Omental fat pad (tissue), 3 donors: ENCODE measurements at regions not wholly inside any gene's neighbourhood (a gene's known extent, or its start where the extent isn't known, plus 50 kb on each side); places are given as distances from the start of the nearest gene placed in this dataset.

Experiments used
- ATAC-seq: fragments of 150-250 bp; one replicate; pipeline ENCODE4 v1.9.1; 2016; ENCODE audit warnings: mild to moderate bottlenecking, moderate library complexity; ENCODE audit not compliant: low FRiP score
- DNase-seq: peaks from one replicate; pipeline ENCODE4 v3.0.0-alpha.2; 2019; ENCODE audit warnings: low spot score
- CTCF ChIP-seq, 3 donors: fragments of 450-650 bp; IDR thresholded peaks; one replicate each; pipeline ENCODE4 v1.5.1; 2016 to 2017; ENCODE audit warnings: antibody characterized with exemption in 3 of 3, mild to moderate bottlenecking in 3 of 3, moderate library complexity in 2 of 3

- ATAC-seq (no peak), DNase-seq (no peak)
- no peak for TF ChIP-seq CTCF (IDR thresholded peaks at IDR 0.05)
These were observed 1862.4 kb upstream of the RAG2 start for GRCh38 chr11:38460429-38460828.

GRCh38 chr11:38456371-38456770 is 1858.3 kb upstream of the RAG2 start:
- no peak for TF ChIP-seq CTCF (IDR thresholded peaks at IDR 0.05)

GRCh38 chr11:38448284-38448683 is 1850.2 kb upstream of the RAG2 start:
- no peak for ATAC-seq

More at GRCh38 chr11:38456371-38456770, 1858.3 kb upstream of the RAG2 start:
- ATAC-seq (no peak), DNase-seq (no peak)

GRCh38 chr11:38446336-38446735 is 1848.3 kb upstream of the RAG2 start:
- DNase-seq (no peak), ATAC-seq (no peak)
- no peak for TF ChIP-seq CTCF (IDR thresholded peaks at IDR 0.05)

More at GRCh38 chr11:38448284-38448683, 1850.2 kb upstream of the RAG2 start:
- DNase-seq: no peak
- no peak for TF ChIP-seq CTCF (IDR thresholded peaks at IDR 0.05)

GRCh38 chr11:38438091-38438490 is 1840.1 kb upstream of the RAG2 start:
- no peak for TF ChIP-seq CTCF (IDR thresholded peaks at IDR 0.05)
- DNase-seq: no peak
- no peak for ATAC-seq

- no peak for ATAC-seq
- DNase-seq: no peak
- TF ChIP-seq CTCF (IDR thresholded peaks at IDR 0.05): no peak
These were observed 1827.5 kb upstream of the RAG2 start for GRCh38 chr11:38425578-38425977.

- no peak for DNase-seq
- ATAC-seq: no peak
- no peak for TF ChIP-seq CTCF (IDR thresholded peaks at IDR 0.05)
These were observed 1825.0 kb upstream of the RAG2 start for GRCh38 chr11:38423042-38423441.
